ENCODE measurements at regions not wholly inside any gene's neighbourhood (a gene's known extent, or its start where the extent isn't known, plus 50 kb on each side); places are given as distances from the start of the nearest gene placed in this dataset.
"Not testable (repeated sequence)": the region's sequence is repeated elsewhere in the genome, so short reads cannot be mapped to it uniquely, and the experiment has no call there.

- H3K36me3 ChIP-seq (ENCODE audit: control insufficient read depth in 1 of 2, insufficient read depth in 2 of 2, low read length in 2 of 2); H3K4me3 ChIP-seq (ENCODE audit: low read depth in 1 of 2, low read length in 2 of 2); H3K27me3 ChIP-seq (ENCODE audit: low read depth, low read length): not testable (repeated sequence)
Observed at GRCh38 chr10:30196559-30196958, 137.2 kb upstream of the JCAD start.

GRCh38 chr10:30192846-30193608 lies 133.6 kb upstream of the JCAD start:
- H3K4me1 ChIP-seq (ENCODE audit: control insufficient read depth in 1 of 2, insufficient read depth in 2 of 2, low read length in 2 of 2), result peaks cover 0 to 8% of the 10 kb centered on the region in 2 donors
- no peaks in the 10 kb centered on the region for H3K36me3 ChIP-seq (ENCODE audit: control insufficient read depth in 1 of 2, insufficient read depth in 2 of 2, low read length in 2 of 2)
- no peaks in the 10 kb centered on the region for H3K27me3 ChIP-seq (ENCODE audit: low read depth, low read length)
- no peak overlapping the region for H3K27ac ChIP-seq (ENCODE audit: low read length)
- no peak overlapping the region for H3K4me3 ChIP-seq (ENCODE audit: low read depth in 1 of 2, low read length in 2 of 2)
- H3K9me3 ChIP-seq (ENCODE audit: control insufficient read depth in 1 of 2, low read length in 2 of 2), result no peaks in the 10 kb centered on the region

More at GRCh38 chr10:30196559-30196958, 137.2 kb upstream of the JCAD start:
- H3K4me1 ChIP-seq (ENCODE audit: control insufficient read depth in 1 of 2, insufficient read depth in 2 of 2, low read length in 2 of 2); H3K9me3 ChIP-seq (ENCODE audit: control insufficient read depth in 1 of 2, low read length in 2 of 2); H3K27ac ChIP-seq (ENCODE audit: low read length): not testable (repeated sequence)

GRCh38 chr10:30190577-30191552 lies 131.5 kb upstream of the JCAD start:
- no peak overlapping the region for H3K4me3 ChIP-seq (ENCODE audit: low read depth in 1 of 2, low read length in 2 of 2)
- no peak overlapping the region for H3K27ac ChIP-seq (ENCODE audit: low read length)
- peaks cover 6 to 8% of the 10 kb centered on the region in 2 donors for H3K4me1 ChIP-seq (ENCODE audit: control insufficient read depth in 1 of 2, insufficient read depth in 2 of 2, low read length in 2 of 2)
- no peaks in the 10 kb centered on the region for H3K9me3 ChIP-seq (ENCODE audit: control insufficient read depth in 1 of 2, low read length in 2 of 2)
- no peaks in the 10 kb centered on the region for H3K27me3 ChIP-seq (ENCODE audit: low read depth, low read length)
- H3K36me3 ChIP-seq (ENCODE audit: control insufficient read depth in 1 of 2, insufficient read depth in 2 of 2, low read length in 2 of 2), result no peaks in the 10 kb centered on the region

DNA sequence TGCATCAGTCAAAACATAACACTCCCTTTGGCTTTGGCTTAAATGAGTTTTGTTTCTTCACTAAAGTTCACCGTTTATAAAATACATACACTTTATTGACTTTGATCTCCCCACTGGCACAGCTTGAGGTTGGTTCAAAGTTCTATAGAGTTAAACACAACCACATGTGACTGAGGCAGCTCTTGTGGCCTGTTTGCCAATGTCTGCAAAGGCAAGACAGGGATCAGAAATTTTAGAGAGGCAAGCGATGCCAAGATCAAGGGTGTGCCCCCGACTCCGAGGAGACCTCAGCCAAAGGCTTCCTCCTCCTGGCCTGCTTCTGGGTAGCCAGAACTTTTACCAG lies 129.8 kb upstream of the JCAD start:
- no peaks in the 10 kb centered on the region for H3K9me3 ChIP-seq (ENCODE audit: control insufficient read depth in 1 of 2, low read length in 2 of 2)
- no peak overlapping the region for H3K27ac ChIP-seq (ENCODE audit: low read length)
- H3K27me3 ChIP-seq (ENCODE audit: low read depth, low read length), result no peaks in the 10 kb centered on the region
- H3K4me1 ChIP-seq (ENCODE audit: control insufficient read depth in 1 of 2, insufficient read depth in 2 of 2, low read length in 2 of 2), result peaks cover 6 to 13% of the 10 kb centered on the region in 2 donors
- no peak overlapping the region for H3K4me3 ChIP-seq (ENCODE audit: low read depth in 1 of 2, low read length in 2 of 2)
- H3K36me3 ChIP-seq (ENCODE audit: control insufficient read depth in 1 of 2, insufficient read depth in 2 of 2, low read length in 2 of 2), result no peaks in the 10 kb centered on the region

DNA sequence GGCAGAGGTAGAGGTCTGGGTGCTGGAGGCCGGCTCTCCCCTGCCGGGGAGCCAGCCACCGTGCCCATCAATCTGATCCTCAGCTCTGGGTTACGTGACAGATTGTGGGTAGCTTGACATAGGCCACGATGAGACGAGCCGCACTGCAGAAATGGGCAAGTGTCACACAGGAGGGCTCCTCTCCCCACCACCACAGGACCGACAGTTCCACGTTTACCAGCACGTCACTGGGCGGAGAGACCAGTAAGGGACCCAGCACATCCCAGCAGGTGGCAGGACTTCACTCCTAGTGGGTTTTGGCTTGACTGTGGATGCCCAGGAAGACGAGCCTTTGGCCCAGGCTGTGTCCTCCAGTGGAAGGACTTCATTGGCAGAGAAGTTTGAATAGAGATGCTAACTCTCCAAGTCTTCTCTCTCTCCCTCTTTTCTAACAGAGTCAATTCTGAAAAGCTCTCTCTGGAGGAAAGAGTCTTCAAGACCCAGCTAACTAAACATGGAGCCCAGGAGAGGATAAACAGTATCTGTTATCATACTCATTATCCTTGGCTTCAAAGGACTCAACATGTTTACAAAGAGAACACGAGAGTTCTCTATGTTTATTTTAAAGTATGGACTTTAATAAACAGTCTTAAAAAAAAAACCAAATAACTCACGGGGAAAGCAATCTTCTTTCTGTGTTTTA lies 129.3 kb upstream of the JCAD start:
- Histone ChIP-seq H3K27me3 (ENCODE audit: low read depth, low read length) (no peaks in the 10 kb centered on the region), H3K9me3 (ENCODE audit: control insufficient read depth in 1 of 2, low read length in 2 of 2) (no peaks in the 10 kb centered on the region), H3K27ac (ENCODE audit: low read length) (no peak overlapping the region), H3K4me3 (ENCODE audit: low read depth in 1 of 2, low read length in 2 of 2) (no peak overlapping the region), H3K36me3 (ENCODE audit: control insufficient read depth in 1 of 2, insufficient read depth in 2 of 2, low read length in 2 of 2) (no peaks in the 10 kb centered on the region), H3K4me1 (ENCODE audit: control insufficient read depth in 1 of 2, insufficient read depth in 2 of 2, low read length in 2 of 2) (peaks cover 6 to 13% of the 10 kb centered on the region in 2 donors)

GRCh38 chr10:30188101-30188500 lies 128.7 kb upstream of the JCAD start:
- Histone ChIP-seq H3K27ac (ENCODE audit: low read length) (no peak overlapping the region), H3K27me3 (ENCODE audit: low read depth, low read length) (no peaks in the 10 kb centered on the region), H3K4me3 (ENCODE audit: low read depth in 1 of 2, low read length in 2 of 2) (no peak overlapping the region), H3K36me3 (ENCODE audit: control insufficient read depth in 1 of 2, insufficient read depth in 2 of 2, low read length in 2 of 2) (no peaks in the 10 kb centered on the region), H3K4me1 (ENCODE audit: control insufficient read depth in 1 of 2, insufficient read depth in 2 of 2, low read length in 2 of 2) (peaks cover 6 to 16% of the 10 kb centered on the region in 2 donors), H3K9me3 (ENCODE audit: control insufficient read depth in 1 of 2, low read length in 2 of 2) (no peaks in the 10 kb centered on the region)

GRCh38 chr10:30187010-30187409 lies 127.6 kb upstream of the JCAD start:
- H3K4me3 ChIP-seq (ENCODE audit: low read depth in 1 of 2, low read length in 2 of 2), result peak overlapping the region in 1 of 2 donors; percentile 37

GRCh38 chr10:30186371-30186875 lies 127.0 kb upstream of the JCAD start:
- Histone ChIP-seq H3K4me3 (ENCODE audit: low read depth in 1 of 2, low read length in 2 of 2) (peak overlapping the region in 1 of 2 donors; percentile 37), H3K27me3 (ENCODE audit: low read depth, low read length) (no peaks in the 10 kb centered on the region), H3K9me3 (ENCODE audit: control insufficient read depth in 1 of 2, low read length in 2 of 2) (no peaks in the 10 kb centered on the region), H3K27ac (ENCODE audit: low read length) (no peak overlapping the region), H3K36me3 (ENCODE audit: control insufficient read depth in 1 of 2, insufficient read depth in 2 of 2, low read length in 2 of 2) (no peaks in the 10 kb centered on the region), H3K4me1 (ENCODE audit: control insufficient read depth in 1 of 2, insufficient read depth in 2 of 2, low read length in 2 of 2) (peaks cover 6 to 20% of the 10 kb centered on the region in 2 donors)

More at GRCh38 chr10:30187010-30187409, 127.6 kb upstream of the JCAD start:
- no peak overlapping the region for H3K27ac ChIP-seq (ENCODE audit: low read length)
- H3K27me3 ChIP-seq (ENCODE audit: low read depth, low read length), result no peaks in the 10 kb centered on the region
- peaks cover 6 to 20% of the 10 kb centered on the region in 2 donors for H3K4me1 ChIP-seq (ENCODE audit: control insufficient read depth in 1 of 2, insufficient read depth in 2 of 2, low read length in 2 of 2)
- H3K36me3 ChIP-seq (ENCODE audit: control insufficient read depth in 1 of 2, insufficient read depth in 2 of 2, low read length in 2 of 2), result no peaks in the 10 kb centered on the region
- H3K9me3 ChIP-seq (ENCODE audit: control insufficient read depth in 1 of 2, low read length in 2 of 2), result no peaks in the 10 kb centered on the region

DNA sequence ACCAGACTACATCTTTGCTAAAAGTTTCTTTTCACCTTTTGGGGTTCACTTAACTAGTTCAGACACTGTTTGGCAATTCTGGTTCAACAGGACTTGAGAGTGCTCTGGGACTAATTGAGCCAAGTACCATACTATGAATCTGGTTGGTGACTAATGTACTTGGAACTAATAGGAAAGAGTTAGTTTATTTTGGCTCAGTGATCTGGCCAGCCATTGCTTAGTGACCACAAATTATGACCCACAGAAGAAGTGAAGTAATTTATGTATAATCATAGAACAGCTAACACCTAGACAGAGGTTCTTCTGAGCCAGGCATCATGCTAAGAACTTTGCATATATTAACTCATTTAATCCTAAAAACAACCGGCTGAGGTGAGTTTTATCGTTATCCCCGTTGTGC lies 126.5 kb upstream of the JCAD start:
- Histone ChIP-seq H3K4me1 (ENCODE audit: control insufficient read depth in 1 of 2, insufficient read depth in 2 of 2, low read length in 2 of 2) (peaks cover 6 to 20% of the 10 kb centered on the region in 2 donors), H3K36me3 (ENCODE audit: control insufficient read depth in 1 of 2, insufficient read depth in 2 of 2, low read length in 2 of 2) (no peaks in the 10 kb centered on the region), H3K27me3 (ENCODE audit: low read depth, low read length) (no peaks in the 10 kb centered on the region), H3K4me3 (ENCODE audit: low read depth in 1 of 2, low read length in 2 of 2) (no peak overlapping the region), H3K9me3 (ENCODE audit: control insufficient read depth in 1 of 2, low read length in 2 of 2) (no peaks in the 10 kb centered on the region), H3K27ac (ENCODE audit: low read length) (no peak overlapping the region)

DNA sequence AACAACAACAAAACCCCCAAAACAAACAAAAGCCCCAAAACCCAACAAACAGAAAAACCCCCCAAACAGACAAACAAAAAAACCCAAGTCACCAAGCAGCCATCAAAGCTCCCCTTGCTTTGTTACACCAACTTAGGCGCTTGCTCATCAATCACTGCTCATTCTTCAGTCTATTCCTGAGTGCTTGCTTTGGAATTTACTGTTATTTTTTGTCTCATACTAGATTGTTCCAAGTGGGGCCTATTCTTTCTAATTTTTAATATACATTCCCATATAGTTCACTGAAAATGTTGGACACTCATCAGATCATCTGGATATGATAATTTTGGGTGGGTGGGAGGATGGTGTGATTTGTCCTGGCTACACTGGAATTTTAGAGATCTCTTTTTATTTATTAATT lies 126.0 kb upstream of the JCAD start:
- Histone ChIP-seq H3K36me3 (ENCODE audit: control insufficient read depth in 1 of 2, insufficient read depth in 2 of 2, low read length in 2 of 2) (no peaks in the 10 kb centered on the region), H3K27ac (ENCODE audit: low read length) (no peak overlapping the region), H3K4me1 (ENCODE audit: control insufficient read depth in 1 of 2, insufficient read depth in 2 of 2, low read length in 2 of 2) (peaks cover 6 to 20% of the 10 kb centered on the region in 2 donors), H3K9me3 (ENCODE audit: control insufficient read depth in 1 of 2, low read length in 2 of 2) (no peaks in the 10 kb centered on the region), H3K27me3 (ENCODE audit: low read depth, low read length) (no peaks in the 10 kb centered on the region), H3K4me3 (ENCODE audit: low read depth in 1 of 2, low read length in 2 of 2) (no peak overlapping the region)

Measured in muscle layer of duodenum (tissue), 2 donors.